WI38 (cell line): ENCODE measurements at regions not wholly inside any gene's neighbourhood (a gene's known extent, or its start where the extent isn't known, plus 50 kb on each side); places are given as distances from the start of the nearest gene placed in this dataset.

Experiments used
- H3K4me3 ChIP-seq: 2 replicates; pipeline ENCODE4 v1.5.1; 2011; ENCODE audit warnings: low read depth, mild to moderate bottlenecking, control low read depth, low read length
- TF ChIP-seq, protein P1 (sequence below): IDR thresholded peaks from 2 replicates; pipeline ENCODE4 v1.5.1; 2012; ENCODE audit warnings: low read depth, mild to moderate bottlenecking, control low read depth, low read length

DNA sequence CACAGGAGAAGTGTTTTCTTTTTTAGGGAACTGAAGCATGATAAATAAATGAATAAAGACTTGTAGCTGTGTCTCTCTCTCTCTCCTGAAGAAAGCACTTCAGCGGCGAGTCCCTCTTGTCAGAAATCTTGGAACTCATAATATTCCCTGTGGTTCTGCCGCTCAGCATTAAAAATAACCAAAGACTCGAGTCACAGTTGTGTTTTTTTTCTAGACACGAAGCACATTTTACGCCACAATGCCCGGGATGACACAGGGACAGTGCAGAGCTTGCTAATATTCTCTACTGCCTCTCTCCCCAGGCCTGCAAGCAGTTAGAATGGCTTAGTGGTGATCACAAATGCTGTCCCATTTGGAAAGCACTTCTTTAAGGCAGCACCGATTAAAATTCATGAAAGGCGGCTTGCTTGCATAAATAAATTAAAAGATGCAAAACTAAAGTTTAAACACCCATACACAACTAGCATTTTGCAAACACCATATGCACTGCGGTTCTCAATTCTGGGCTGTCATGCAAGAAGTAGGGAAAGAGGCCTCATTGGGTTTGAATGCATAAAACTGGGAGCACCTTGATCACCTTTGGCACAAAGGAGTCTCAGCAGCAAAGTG lies 597.4 kb downstream of the SOX6 start:
- no peak overlapping the region for H3K4me3 ChIP-seq
- TF ChIP-seq, protein P1, sequence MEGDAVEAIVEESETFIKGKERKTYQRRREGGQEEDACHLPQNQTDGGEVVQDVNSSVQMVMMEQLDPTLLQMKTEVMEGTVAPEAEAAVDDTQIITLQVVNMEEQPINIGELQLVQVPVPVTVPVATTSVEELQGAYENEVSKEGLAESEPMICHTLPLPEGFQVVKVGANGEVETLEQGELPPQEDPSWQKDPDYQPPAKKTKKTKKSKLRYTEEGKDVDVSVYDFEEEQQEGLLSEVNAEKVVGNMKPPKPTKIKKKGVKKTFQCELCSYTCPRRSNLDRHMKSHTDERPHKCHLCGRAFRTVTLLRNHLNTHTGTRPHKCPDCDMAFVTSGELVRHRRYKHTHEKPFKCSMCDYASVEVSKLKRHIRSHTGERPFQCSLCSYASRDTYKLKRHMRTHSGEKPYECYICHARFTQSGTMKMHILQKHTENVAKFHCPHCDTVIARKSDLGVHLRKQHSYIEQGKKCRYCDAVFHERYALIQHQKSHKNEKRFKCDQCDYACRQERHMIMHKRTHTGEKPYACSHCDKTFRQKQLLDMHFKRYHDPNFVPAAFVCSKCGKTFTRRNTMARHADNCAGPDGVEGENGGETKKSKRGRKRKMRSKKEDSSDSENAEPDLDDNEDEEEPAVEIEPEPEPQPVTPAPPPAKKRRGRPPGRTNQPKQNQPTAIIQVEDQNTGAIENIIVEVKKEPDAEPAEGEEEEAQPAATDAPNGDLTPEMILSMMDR, result no peak

DNA sequence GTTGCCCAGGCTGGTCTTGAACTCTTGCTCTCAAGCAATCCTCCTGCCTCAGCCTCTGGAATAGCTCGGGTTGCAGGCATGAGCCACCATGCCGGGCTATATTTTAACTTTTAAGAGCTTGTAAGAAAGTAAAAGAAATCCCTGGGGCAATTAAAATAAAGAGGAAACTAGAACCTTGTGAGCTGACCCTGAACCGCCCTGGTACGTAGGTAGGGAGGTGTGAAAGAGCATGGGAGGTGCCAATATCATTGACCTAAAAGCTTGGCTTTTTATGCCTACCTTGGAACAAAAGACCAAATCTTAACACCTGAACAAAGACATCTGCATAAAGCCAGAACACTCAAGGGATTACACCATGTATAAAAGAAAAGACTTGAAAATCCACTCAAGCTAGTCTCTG lies 595.1 kb downstream of the SOX6 start:
- TF ChIP-seq, protein P1, result no peak
- no peak overlapping the region for H3K4me3 ChIP-seq

DNA sequence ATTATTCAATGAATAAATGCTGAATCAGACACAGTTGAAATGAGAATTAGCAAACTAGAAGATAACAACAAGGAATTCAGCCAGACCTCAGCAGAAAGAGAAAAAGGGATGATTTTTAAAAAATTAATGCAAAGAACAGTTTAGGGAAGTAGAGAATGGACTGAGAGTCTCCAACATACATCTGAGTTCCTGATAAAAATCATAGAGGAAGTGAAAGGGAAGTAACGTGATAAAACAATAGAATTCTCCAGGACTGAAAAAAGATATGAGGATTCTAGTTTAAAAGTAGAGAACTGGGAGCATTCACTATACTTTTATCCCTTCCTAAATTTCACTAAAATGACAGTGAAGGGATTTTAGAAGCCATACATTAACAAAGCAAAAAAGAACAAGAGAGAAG lies 592.0 kb downstream of the SOX6 start:
- TF ChIP-seq, protein P1, result no peak
- H3K4me3 ChIP-seq, result no peak overlapping the region

DNA sequence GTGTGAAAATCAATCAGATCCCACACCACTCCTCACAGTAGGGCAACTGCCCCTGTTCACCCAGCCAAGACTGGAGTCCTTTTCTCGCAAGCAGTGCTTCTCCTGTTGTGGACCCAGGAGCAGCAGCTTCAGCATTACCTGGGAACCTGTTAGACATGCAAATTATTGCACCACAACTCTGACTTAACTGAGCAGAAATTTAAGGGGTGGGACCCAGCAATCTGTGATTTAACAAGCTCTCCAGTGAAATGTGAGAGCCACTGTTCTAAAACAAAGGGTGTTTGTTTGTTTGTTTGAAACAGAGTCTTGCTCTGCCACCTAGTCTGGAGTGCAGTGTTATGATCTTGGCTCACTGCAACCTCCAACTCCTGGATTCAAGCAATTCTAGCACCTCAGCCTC lies 591.4 kb downstream of the SOX6 start:
- H3K4me3 ChIP-seq, result no peak overlapping the region
- TF ChIP-seq, protein P1, result no peak

DNA sequence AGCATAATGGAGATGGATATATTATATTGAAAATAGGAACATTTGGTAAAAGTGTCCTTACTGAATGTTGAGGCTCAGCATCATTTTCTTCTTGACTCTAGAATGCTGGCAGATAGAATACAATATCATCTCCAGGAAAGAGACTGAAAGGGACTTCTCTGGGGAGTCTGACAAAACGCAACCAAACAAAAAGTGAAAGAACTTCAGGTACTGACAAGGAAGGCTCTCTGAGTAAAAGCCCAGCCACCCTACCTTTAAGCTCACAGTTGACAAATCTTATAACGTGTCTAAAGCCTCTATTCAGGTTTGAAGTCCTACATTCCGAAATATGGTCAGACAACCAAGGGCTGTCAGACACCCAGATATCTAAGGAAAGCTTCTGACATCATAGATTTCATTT lies 590.8 kb downstream of the SOX6 start:
- no peak overlapping the region for H3K4me3 ChIP-seq
- TF ChIP-seq, protein P1, result no peak

DNA sequence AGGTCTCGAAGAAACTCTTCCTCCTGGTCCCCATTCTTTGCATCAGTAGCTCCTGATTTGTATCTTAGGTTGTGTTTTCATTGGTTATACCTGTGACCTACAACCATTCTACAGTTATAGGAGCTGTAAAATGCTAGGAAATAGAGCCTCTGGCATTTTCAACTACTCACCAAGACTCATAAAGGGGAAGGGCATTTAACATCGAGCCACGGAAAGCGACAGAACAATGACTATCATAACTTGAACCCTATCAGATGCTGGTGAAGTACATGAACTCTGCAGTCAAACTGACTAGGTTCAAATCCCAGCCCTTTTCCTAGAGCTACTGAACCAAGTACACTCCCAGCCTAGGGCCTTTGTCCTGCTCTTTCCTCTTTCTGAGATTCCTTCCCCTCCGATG lies 588.0 kb downstream of the SOX6 start:
- no peak overlapping the region for H3K4me3 ChIP-seq
- TF ChIP-seq, protein P1, result no peak

DNA sequence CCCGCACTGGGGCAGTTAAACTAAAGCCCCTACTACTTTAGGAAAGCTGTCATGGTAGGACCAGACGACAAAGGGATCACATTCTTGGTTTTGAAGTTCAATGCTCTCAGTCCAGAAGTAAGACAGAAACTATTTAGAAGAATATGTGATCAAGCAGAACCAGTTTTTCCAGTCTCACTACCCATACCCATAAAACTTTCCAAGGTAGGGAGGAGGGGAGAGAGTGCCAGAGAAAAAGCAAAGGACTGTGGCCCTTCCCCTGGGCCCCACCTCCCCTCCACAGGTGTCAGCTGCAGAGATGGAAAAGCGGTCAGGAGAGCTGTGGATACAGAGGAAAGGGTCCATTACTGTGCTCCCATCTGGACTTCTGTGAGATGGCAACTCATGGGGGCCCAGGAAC lies 587.1 kb downstream of the SOX6 start:
- no peak overlapping the region for H3K4me3 ChIP-seq
- TF ChIP-seq, protein P1, result no peak
